Activated CD4-positive, alpha-beta T cell treated with anti-CD3 and anti-CD28 coated beads, Interleukin-2, amount 50 U/mL, for 4 hours (primary cell): ENCODE measurements at regions not wholly inside any gene's neighbourhood (a gene's known extent, or its start where the extent isn't known, plus 50 kb on each side); places are given as distances from the start of the nearest gene placed in this dataset.
"Not testable (repeated sequence)": the region's sequence is repeated elsewhere in the genome, so short reads cannot be mapped to it uniquely, and the experiment has no call there.

Source experiments
- DNase-seq, 2 experiments: peaks; one replicate each; pipeline ENCODE4 v3.0.0-alpha.2; 2020

- no peak for DNase-seq
Observed at GRCh38 chr3:82137050-82137449, 375.6 kb upstream of the GBE1 start.

GRCh38 chr3:82133070-82133606 lies 371.7 kb upstream of the GBE1 start:
- peak; percentile 13 to 14 for DNase-seq

GRCh38 chr3:82132210-82133069 lies 371.0 kb upstream of the GBE1 start:
- DNase-seq = no peak

DNA sequence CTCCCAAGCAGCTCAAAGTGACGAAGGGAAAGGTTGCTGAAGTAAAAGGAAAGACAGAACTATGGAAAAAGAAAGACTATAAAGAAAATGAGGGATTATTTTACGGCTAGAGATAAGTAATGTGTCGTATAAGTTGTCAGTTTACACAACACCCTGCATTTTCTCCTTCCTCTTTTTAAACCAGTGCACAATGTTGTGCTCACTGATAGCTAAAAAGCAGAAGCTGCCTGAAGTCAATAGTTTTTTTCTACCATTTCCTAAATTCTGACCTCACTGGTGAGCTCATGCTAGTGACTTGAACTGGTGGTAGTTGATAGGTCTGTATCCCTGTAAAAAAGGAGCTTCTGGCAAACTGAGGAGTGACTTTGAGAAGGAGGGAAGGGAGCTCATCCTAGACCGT lies 368.6 kb upstream of the GBE1 start:
- DNase-seq = no peak

DNA sequence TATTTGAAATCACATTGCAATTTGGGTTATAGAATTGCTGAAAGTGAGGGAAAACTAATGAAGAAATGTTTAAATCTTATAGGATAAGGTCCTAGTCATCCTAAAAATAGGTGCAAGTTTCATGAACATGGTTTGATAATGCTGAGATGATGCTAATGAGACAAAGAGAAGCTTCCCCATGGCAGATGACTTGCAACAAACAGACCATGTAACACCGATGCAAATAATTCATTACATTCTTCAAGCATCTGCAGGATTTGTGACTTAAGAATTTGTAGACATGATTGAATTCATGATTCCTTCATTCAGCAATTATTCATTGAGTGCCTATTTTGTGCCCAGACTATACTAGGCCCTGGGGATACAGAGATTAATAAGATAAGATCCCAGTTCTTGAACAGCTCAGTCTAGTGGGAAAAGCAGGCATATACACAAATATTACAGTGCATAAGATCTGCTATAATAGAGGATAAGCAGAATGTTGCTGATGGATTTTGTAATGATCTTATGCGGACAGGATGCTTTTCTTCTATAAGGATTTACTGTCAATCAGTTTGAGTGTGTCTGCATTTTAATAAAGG lies 367.9 kb upstream of the GBE1 start:
- DNase-seq = no peak

- DNase-seq = no peak
Observed at GRCh38 chr3:82128271-82128670, 366.8 kb upstream of the GBE1 start.

GRCh38 chr3:82122554-82123345 lies 361.3 kb upstream of the GBE1 start:
- DNase-seq = no peak

- no peak for DNase-seq
Observed at GRCh38 chr3:82114589-82114988, 353.1 kb upstream of the GBE1 start.

DNA sequence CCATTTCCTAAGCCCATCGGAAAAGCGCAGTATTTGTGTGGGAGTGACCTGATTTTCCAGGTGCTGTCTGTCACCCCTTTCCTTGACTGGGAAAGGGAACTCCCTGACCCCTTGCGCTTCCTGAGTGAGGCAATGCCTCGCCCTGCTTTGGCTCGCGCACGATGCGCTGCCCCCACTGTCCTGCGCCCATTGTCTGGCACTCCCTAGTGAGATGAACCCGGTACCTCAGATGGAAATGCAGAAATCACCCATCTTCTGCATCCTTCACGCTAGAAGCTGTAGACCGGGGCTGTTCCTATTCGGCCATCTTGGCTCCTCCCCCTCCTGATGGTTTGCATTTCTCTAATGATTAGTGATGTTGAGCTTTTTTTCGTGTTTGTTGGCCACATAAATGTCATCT lies 349.3 kb upstream of the GBE1 start:
- not testable (repeated sequence) for DNase-seq

DNA sequence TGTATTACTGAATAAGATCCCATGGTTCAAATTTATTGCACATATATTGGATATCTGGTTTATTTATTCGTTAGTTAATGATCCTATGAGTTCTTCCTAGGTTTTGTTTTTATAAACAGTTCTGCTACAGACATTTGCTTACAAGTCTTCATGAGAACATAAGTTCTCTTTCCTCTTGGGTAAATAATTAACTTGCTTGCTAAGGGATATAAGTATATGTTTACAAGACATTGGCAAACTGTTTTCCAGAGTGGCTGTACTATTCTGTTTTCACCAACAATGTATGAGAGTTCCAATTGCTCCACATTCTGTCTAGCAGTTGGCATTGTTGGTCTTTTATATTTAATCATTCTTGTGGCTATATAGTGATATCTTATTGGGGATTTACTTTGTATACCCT lies 341.8 kb upstream of the GBE1 start:
- DNase-seq = no peak

DNA sequence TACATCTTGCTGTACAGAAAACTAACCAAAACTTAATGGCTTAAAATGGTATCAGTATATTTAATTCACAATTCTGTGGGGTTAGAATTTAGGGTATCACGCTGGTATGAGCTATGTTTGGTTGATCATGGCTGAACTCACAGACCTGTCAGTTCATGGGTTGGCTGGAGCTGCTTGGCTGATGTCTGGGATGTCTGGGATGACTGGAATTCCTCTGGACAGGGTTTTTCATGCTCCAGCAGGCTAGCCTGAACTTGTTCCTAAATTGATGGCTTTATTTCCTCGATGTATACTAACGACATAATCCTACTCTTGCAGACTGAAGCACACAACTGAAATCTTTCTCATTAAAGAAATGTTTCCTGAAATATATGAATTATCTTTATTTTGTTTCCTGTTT lies 338.9 kb upstream of the GBE1 start:
- DNase-seq = no peak

DNA sequence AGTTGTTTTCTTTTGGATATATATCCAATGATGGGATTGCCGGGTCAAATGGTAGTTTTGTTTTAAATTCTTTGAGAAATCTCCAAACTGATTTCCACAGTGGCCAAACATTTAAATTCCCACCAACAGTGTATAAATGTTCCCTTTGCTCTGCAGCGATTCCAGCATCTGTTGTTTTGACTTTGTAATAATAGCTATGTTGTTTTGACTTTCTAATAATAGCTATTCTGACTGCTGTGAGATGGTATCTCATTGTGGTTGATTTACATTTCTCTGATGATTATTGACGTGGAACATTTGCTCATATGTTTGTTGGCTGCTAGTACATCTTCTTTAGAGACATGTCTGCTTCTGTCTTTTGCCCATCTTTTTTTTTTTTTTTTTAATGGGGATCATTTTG lies 332.2 kb upstream of the GBE1 start:
- DNase-seq = no peak

GRCh38 chr3:82088749-82089148 lies 327.3 kb upstream of the GBE1 start:
- DNase-seq = no peak

DNA sequence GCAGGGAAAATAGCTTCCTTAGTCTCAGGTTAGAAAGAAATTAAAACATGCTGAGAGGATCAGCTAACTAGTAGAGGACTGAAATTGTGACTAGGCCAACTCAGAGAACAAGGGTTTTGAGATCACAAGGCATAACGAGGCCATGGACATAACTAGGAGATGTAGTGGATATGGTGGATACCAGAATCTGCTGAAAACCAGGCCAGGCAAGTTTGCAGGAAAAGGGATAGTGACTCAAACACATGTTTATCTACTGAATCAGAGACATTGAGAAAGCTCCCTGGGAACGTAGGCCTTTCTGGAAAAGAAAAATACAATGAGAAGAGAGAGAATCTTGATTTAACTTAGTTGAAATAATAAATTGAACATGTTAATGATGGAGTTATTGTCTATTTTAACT lies 326.5 kb upstream of the GBE1 start:
- no peak for DNase-seq

DNA sequence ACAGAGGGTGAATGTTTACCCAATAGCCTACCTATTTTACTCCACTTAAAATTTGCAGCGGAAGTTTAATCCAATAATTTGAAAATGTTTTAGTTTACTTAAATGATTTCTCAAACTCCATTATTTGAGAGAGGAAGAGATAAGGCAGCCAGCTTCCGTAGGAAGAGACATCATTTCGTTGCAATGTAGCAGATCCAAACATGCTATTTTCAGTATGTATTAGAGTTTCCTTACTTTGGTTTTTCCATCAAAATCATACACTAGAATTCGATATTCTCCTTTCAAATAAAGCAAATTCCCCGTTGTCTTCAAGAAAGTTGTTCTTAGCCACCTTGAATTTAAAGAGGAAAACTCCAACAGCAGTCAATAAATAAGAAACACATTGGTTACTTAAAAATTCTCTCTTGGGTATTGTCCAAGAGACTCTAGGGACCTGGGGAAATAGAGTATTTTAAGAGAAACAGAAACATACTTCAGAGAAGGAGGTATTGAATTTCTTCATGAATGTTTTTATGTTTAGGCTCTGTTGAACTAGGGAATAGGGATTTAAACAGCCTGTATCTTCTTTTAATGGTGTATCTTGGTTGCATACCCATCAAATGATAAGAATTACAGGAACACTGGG lies 324.5 kb upstream of the GBE1 start:
- no peak for DNase-seq

- no peak for DNase-seq
Observed at GRCh38 chr3:82085356-82085755, 323.9 kb upstream of the GBE1 start.

- DNase-seq = no peak
Observed at GRCh38 chr3:82084824-82085223, 323.4 kb upstream of the GBE1 start.

DNA sequence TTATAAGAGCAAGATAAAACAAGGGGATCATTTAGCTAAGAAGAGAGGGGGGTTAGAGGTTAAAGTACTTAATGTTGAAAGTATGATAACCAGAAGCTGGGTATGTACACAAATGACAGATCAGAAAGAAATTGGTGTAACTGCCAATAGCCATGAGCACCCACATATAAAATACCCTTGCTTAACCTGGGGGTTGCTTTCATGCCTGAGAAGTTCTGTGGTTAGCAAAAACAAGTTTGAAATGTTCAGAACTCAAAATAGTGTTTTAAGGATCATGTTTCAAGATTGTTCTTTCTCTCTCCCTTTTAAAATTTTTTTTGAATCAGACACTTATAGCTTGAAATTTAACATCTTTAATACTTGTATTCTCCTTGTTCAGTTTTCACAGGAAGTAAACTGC lies 321.4 kb upstream of the GBE1 start:
- no peak for DNase-seq

- no peak for DNase-seq
Observed at GRCh38 chr3:82081351-82081750, 319.9 kb upstream of the GBE1 start.

- no peak for DNase-seq
Observed at GRCh38 chr3:82080792-82081191, 319.3 kb upstream of the GBE1 start.

DNA sequence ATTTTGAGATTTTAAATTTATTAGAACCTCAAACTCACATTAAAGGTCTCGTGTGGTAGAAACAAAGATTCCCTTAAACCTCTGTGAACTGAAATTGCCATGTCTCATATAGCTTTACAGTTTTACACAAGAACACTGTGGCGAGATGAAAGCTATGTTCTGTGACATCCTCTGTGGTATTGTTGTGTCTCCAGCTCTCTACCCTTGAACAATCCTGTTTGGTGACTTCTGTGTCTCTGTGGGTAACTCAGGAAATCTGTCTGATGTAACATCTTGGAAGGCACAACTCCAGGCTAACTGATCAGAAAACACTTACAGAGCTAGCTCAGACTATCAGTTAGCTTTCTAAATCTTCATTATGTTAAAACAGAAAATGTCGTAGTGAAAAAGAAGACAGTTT lies 318.8 kb upstream of the GBE1 start:
- DNase-seq = no peak

GRCh38 chr3:82079335-82079890 lies 318.0 kb upstream of the GBE1 start:
- no peak for DNase-seq

- no peak for DNase-seq
Observed at GRCh38 chr3:82078246-82078645, 316.8 kb upstream of the GBE1 start.
